GM19463 (cell line): ENCODE measurements at regions not wholly inside any gene's neighbourhood (a gene's known extent, or its start where the extent isn't known, plus 50 kb on each side); places are given as distances from the start of the nearest gene placed in this dataset.

Experiments
- ATAC-seq: cut with Tn5 transposase; IDR thresholded peaks from one replicate; pipeline ENCODE4 v1.9.1; 2021; ENCODE audit warnings: mild to moderate bottlenecking, moderate library complexity; ENCODE audit not compliant: unreplicated experiment

DNA sequence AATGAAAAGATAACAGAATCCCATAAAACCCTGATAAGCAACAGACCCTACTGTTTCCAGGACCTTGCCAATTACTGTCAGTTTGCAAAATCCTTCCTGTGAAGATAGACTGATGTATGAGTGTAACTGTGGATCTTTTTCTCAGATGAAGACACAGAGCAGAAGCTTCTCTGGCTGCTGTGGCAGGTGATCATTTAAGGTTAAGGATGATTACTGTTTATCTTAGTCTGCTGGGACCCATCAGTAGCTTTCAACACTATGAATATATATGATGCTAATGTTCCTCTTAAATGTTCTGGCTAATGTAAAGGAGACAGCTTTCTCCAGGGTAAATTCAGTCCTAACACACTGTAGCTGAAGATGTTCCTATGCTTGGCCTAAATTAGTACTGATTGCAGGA is 56.0 kb upstream of the CTTNBP2 start:
- ATAC-seq, result no peak

DNA sequence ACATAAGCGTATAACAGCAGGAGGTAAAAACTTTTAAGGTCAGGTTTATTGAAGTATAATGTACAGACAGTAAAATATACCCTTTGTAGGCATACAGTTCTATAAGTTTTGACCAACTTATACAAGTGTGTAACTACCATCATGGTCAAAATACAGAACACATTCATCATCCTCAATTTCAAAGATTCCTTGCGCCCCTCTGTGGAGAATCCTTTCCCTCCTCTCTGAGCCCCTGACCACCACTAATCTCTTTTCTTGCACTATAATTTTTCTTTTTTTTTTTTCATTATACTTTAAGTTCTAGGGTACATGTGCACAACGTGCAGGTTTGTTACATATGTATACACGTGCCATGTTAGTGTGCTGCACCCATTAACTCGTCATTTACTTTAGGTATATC is 58.1 kb upstream of the CTTNBP2 start:
- no peak for ATAC-seq

DNA sequence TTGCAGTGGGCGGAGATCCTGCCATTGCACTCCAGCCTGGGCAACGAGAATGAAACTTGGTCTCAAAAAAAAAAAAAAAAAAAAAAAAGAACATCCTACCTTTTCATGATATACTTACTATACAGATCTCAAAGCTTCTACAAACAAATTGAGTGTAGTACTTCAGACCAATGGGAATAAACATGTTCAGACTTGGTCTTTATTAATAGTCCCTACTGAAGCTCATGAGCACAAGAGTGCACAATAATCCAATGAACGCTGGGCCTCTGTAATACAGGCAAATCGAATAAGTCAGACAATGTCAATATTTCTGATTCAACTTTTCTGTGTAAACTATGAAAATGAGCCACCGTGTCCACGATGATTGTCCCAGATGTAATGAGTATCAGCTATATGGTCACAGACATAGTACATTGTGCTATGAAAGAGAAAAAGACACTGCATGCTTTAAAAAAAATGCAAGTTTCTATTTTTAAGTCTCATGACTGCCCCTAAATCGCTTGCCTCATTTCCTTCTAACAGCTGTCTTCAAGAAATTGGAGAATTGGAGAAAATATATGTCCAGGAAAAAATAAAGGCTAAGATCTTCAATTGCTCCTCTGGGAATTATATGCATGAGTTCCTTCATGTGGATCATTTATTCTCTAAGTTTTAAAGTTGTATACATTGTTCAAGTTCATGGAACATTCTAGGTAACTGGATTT is 64.0 kb upstream of the CTTNBP2 start:
- no peak for ATAC-seq

DNA sequence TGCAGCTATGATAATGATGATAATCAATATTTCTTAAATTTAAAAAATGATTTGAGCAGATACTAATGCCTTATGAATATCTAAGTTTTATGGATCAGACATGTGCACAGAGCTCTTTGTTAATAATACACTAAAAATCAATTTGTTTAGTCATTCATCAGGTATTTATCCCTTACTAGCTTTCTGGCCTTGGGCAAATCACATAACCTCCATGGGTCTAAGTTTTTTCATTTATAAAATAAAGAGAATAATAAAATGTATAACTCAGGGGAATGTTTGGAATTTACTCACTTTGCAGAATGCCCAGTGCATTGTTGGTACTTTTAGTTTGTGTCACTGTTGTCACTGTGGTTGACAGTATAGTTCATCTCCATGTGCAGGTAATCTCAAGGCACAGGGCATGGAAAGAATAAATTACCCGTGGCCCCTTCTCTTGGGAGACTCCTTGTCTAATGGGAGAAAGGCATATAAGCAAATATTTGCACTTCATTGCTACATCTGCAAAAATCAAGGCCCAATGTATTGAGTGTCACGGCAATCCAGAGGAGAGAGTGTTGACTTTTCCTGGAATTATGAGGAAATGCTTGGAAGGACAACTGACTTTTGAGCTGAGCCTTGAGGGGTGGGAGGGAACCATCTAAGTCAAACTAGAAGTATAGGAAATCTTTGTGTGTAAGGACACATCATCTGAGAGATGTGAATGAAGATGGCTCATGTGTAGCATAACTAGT is 64.7 kb upstream of the CTTNBP2 start:
- no peak for ATAC-seq

DNA sequence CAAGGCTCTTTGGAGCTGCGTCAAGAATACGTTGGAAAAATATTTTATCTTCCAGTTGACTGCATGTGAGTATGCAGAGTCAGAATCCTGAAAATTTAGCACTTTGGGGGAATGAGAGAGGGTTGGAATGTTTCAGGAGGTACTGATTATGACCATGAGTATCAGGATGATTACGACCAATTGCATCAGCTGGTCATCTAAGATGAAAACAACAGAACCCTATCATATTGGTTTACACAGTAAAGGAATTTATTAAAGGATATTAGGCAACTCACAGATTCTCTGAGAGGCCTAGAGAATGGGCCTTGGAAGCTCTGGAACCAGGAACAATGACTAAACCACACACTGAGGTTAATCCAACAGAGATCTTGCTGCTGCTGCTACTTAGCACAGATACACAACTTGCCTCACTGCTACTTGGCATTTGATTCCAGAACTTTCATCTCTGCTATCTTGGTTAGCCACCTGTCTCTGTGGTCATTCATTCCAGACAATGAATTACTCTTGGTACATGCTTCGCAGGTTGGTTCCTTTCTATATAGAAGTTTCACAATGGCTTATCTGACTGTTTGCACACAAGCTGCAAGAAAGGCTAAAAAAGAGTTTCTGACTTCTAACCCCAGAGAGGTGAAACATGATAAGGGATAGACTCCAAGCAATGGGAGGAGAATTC is 68.0 kb upstream of the CTTNBP2 start:
- ATAC-seq, result no peak

DNA sequence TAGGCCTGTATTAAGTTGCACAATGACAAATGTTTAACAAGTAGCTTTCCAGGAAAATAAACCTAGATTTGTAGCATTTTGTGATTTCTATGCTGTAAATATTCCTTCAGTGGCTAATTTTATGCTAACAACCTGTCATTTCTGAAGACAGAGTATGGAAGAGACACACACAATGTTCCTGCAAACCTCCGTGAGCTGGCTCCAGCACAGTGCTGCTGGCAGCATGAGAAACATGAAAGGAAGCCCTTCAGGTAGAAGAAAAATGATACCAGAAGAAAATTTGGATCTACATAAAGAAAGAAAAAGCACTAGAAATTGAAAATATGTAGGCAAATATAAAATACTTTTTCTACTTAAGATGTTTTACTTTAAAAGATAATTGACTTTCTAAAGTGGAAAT is 69.5 kb upstream of the CTTNBP2 start:
- ATAC-seq, result no peak

DNA sequence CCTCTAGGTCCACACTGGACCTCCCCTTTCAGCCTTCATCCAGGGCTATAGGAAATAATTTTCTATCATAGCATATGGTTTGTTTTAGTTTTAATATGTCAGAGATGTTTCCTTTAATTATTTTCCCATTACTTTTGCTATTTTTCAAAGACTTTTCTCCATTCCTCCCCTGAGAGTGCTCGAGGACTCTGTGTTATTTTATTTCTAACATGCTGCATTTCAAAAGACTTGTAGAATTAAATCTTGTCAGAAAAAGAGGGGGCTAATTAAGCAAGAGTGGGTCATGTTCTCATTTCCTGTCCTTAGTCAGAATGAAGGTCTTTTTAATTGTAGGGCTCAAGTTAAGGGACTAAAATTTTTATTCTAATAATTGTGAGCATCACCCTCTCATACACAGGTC is 71.6 kb upstream of the CTTNBP2 start:
- ATAC-seq, result no peak

DNA sequence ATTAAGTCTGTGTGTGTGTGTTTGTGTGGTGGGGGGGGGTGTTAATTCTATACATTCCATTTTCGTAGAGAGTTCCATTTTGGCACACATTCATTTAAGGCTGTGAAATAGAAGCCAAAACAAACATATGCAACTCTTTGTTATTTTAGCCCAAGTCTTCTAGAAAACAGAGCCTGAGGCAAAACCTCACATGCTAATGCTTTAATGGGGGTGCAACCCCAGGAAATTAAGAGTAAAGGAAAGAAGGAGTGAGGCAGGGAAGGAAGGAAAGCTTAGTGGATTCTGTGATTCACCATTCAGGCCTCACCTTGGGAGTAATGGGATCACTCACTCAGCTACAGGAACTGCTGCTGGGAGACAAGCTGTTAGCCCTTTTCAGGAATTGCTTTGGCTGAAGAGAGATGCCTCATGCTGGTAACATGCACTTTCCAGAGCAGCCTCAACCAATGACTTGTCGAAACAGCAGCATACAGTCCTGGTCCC is 73.0 kb upstream of the CTTNBP2 start:
- no peak for ATAC-seq

DNA sequence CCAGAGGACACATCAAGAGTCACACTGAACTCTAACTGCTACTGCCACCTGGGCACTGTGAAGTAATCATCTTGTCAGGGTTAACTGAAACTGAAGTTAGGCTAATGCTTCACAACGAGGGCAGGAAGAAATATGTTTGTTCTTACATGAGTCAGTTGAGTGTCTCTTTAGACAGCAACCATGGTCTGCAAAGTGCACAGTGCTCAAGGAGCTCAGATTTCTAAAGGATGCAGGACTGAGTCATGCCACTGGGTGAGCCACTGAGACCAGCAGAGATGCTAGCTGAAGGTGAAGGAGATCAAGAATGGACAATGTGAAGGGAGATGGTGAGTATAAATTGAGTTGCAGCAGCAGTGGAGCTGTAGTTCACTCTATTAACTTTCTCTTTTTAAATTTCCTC is 76.0 kb upstream of the CTTNBP2 start:
- ATAC-seq, result no peak

DNA sequence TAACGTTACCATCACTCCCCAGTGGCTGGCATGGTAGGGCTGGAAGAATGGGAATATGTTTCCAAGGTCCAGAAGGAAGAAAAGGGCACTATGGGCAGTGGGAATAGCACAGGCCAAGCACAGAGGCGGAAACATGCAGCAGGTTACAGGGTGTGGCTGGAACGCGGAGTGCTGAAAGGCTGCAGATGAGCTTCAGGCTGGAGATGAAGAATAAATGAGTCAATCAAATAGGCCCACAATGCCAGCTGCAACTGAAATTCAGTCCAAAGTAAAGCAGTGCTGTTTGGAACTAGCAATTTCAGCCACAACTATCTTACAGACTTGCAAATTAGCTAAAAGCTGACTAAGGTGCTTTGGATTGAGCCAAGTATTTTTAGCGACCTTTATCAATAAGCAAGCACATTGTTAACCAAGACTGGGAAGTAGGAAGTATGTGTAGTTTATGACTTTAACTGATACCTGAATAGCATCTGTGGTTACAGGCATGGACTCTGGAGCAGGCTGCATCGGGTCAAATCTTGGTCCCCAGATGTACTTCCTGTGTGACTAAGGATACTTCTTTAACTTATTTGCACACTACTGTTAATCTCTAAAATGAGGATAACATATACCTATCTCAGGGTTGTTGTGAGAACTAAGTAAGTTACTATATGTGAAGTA is 77.5 kb upstream of the CTTNBP2 start:
- ATAC-seq, result no peak

DNA sequence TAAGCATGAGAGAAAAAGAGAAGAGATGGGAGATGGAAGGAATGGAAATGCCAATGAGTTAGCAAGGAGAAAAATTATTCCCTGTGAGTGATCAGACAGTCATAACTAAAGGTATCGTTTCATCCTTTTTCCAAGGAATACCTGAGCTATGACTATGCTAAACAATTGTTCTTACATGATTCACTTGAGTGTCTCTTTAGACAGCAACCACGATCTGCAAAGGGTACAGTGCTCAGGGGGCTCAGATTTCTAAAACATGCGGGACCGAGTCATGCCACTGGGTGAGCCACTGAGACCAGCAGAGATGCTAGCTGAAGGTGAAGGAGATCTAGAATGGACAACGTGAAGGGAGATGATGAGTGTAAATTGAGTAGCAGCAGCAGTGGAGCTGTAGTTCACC is 78.0 kb upstream of the CTTNBP2 start:
- no peak for ATAC-seq

DNA sequence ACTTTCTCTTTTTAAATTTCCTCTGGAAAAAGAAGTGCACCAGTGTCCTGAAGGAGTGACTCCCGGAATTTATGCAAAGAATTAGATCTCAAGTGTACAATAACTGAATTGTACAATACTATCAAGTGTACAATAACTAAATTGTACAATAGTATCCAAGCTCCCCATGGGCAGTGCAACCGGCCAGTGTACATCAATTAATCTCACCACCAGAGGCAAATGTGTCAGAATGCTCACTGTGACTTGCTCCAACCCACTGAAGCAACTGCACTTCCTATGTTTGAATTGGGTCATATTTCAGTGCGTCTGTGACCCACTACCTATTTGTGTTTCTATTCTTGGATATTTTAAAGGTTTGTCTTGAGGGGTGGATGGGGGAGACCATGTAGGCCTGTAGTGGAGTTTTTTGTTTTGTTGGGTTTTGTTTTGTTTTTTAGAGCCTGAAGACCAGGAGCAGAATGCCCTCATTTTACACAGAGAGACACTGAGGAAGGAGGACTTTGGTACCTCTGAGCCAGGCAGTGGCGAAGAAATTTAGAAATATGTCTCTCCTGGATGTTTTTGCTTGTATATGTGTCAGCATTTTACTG is 78.5 kb upstream of the CTTNBP2 start:
- no peak for ATAC-seq

DNA sequence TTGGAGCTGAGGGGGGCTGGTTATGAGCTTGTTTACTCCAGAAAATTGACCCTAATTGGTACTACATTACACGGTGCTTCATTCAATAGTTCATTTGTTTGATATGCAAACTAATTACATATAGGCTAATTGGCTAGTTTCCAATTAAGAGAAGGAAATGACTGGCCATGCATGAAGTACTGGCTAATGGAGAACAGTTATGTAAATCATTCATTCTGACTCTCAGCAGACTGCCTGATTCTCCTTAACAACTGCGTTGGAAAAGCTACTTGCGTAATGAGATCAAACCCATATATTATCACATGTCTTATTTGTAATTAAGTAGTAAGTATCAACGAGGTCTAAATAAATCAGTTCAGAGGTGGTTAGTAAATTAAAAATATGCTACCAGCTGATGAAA is 81.8 kb upstream of the CTTNBP2 start:
- ATAC-seq, result no peak

DNA sequence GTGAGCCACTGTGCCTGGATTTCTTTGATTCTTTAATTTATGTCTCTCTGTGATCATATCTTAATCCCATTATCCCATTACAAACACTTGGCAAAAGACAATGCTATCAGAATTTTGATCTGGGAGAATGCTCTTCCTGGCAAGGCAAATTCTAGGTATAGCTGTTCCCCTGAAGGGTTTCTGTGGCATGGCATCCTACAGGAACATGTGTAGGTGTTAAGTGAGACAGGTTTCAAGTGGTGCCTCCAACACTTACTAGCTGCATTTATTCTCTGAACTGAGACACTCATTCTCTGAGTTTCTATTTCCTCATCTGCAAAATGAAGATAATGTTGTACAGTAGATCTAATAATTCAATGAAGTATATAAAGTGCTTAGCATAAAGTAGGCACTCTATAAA is 87.1 kb upstream of the CTTNBP2 start:
- ATAC-seq, result no peak

DNA sequence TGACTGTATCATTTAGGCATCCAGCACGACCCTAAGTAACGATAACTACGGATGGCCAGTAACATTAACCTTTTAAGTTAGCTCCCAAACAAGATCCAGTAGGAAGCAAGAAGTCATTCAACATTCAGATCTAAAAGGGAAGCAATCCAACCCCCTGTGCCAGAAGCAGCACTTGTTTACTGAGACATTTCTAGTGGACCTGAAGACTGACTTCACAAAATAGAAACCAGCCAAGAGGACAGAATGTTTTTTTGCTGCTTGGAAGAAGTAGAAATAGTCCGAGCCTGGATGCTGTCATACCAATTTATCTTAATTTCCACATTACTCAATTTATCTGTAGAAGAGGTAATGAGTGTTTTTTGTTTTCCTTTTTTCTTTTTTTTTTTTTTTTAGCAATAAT is 88.0 kb upstream of the CTTNBP2 start:
- ATAC-seq, result no peak

DNA sequence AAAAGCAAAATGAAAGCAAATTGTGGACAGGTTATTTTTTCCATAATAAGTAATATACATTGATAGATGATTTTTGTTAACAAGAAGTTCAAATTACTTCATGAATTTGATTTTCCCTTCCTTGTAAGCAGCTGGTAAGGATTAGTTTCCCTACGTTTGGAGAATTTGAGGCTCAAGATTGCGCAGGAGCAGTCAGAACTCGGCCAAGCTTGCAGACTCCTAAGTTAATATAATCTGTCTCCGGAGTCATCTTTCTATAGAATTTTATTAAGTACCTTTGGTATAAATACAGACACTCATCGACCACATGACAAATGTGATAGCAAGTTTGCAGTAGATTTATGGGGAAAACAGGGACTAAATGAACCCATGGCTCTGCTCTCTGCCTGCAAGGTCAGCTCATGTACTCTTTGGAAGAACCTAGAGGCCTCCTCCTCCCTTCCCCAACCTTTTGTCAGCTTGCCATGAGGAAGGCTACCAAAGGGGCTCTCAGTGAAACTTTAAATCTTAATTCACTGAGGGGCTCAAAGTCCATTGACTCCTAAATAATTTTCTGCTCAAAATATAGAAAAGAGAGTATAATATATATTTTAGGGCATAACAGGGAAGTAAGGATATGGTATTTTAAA is 89.2 kb upstream of the CTTNBP2 start:
- no peak for ATAC-seq

DNA sequence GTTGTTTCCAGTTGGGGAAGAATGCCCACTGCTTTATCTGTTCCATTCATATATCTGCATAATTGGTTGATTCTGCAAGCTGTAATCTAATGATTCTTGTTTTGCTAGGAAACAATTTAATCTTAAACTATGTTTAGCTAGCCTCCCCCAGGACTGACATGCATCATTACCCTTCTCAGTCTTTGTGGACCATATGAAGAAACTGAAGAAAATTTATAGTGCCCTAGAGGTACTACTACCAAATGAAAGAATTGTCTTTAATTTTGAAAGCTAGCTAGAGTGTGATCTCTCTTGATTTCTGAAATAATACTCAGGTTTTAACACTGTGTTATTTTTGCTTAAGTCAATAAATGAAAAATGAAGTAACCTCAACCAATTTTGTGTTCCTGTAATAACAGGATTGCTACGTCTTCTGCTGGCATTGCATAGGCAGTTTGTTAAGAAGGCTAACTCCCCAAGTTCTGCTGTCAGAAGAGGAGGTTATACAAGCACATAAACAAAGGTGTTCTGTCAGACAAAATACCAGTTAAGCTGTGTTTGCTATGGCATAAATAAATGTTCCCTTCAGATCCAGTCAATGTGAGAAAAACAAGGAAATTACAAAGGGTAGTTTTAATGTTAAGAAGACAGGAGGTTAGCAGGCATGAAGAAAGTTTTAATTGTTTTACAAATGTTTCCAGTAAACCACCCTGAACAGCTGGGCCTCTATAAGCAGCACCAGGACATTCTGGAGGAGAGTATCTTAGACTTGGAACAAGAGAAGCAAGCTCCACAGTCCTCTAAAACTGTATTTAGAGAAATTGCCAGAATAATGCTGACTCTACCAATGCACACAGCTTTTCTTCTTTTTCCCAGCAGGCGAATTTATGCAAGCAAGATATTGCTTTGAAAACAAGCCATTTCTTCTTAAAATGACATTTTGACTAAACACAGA is 90.3 kb upstream of the CTTNBP2 start:
- no peak for ATAC-seq

DNA sequence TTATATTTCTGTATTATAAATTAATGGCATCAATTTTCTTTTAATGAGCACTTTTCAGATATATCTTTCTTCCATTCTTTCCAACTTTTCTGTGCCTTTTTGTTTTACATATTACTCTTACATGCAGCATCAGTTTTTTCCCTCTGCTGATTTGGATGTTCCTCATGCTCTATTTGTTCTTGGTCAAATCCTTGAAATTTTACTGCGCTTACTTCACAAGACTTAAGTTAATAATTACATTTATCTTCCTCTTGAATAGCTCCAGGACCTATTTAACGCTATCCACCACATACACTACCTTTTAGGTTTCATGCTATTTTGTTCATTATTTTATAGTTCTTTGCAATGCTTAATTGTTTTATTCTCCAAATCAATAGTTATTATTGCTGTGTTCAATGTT is 97.6 kb upstream of the CTTNBP2 start:
- ATAC-seq, result no peak

DNA sequence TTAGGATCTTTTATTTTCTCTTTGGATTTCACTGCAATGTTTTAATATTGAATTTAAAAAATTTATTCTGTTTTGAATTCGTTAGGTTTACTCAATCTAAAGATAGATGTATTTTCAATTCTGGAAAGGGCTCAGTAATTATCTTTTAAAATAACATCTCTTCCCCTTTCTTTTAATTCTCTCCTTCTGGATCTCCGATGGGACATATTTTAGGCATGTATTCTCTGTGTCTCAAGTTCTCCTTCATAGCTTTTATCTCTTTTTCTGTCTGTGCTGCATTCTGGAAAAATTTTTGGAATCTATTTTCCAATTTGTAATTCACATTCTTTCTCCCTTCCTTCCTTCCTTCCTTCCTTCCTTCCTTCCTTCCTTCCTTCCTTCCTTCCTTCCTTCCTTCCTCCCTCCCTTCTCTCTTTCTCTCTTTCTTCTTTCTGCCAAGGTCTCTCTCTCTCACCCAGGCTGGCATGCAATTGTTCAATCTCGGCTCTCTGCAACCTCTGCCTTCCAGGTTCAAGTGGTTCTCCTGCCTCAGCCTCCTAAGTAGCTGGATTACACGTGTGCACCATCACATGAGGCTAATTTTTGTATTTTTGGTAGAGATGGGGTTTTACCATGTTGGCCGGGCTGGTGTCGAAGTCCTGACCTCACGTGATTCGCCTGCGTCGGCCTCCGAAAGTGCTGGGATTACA is 98.5 kb upstream of the CTTNBP2 start:
- ATAC-seq, result no peak
